Thyroid gland (tissue), 4 donors: ENCODE measurements at regions not wholly inside any gene's neighbourhood (a gene's known extent, or its start where the extent isn't known, plus 50 kb on each side); places are given as distances from the start of the nearest gene placed in this dataset.
"Not testable (repeated sequence)": the region's sequence is repeated elsewhere in the genome, so short reads cannot be mapped to it uniquely, and the experiment has no call there.

ENCODE experiments used
- DNase-seq, 2 donors: peaks; one replicate each; pipeline ENCODE4 v3.0.0-alpha.2; 2019
- H3K27ac ChIP-seq, 3 donors: fragments of 200-600 bp; sonication (generic); 1 replicate in 2 of 3; 2 replicates in 1 of 3; pipeline ENCODE4 v1.5.1; 2016 to 2019; ENCODE audit warnings: mild to moderate bottlenecking in 1 of 3, moderate library complexity in 1 of 3
- H3K27me3 ChIP-seq: fragments of 200-600 bp; sonication (generic); one replicate; pipeline ENCODE4 v1.5.1; 2019
- H3K36me3 ChIP-seq, 2 donors: fragments of 200-600 bp; sonication (generic); one replicate each; pipeline ENCODE4 v1.5.1; 2016 to 2019
- H3K4me1 ChIP-seq, 2 donors: fragments of 200-600 bp; sonication (generic); one replicate each; pipeline ENCODE4 v1.5.1; 2017 to 2019
- H3K4me3 ChIP-seq, 3 donors: fragments of 200-600 bp; sonication (generic); replicated peaks in 1 of 3; 1 replicate in 2 of 3; 2 replicates in 1 of 3; pipeline ENCODE4 v1.5.1; 2016; ENCODE audit warnings: mild to moderate bottlenecking in 1 of 3
- H3K9me3 ChIP-seq: fragments of 200-600 bp; sonication (generic); one replicate; pipeline ENCODE4 v1.5.1; 2017
- CTCF ChIP-seq, 6 experiments: fragments of 200-600 bp in 3 of 6; fragments of 450-650 bp in 3 of 6; sonication (generic) in 3 of 6; IDR thresholded peaks; one replicate each; pipeline ENCODE4 v1.5.1; 2016 to 2019; ENCODE audit warnings: antibody characterized with exemption in 6 of 6, mild to moderate bottlenecking in 2 of 6, inconsistent platforms in 1 of 6, moderate library complexity in 1 of 6
- POLR2A ChIP-seq, 2 donors: fragments of 450-650 bp; IDR thresholded peaks; one replicate each; pipeline ENCODE4 v1.6.1; 2017; ENCODE audit warnings: antibody characterized with exemption in 2 of 2, mild to moderate bottlenecking in 2 of 2, moderate library complexity in 1 of 2
- WGBS, 2 donors: methylation state at CpG; one replicate each; pipeline ENCODE4 v1.1.5; 2017; 5-methylcytosine and 5-hydroxymethylcytosine counted together
- intact Hi-C: fragments of 100-400 bp; cut with DNase I; formaldehyde crosslinking; loops from one replicate; pipeline ENCODE4 v1.15.1; 2023

GRCh38 chr10:109327266-109327665 is 596.0 kb downstream of the XPNPEP1 start:
- Histone ChIP-seq H3K9me3 (no peaks in the 10 kb centered on the region), H3K4me3 (no peak overlapping the region), H3K27ac (no peak overlapping the region), H3K4me1 (no peaks in the 10 kb centered on the region), H3K36me3 (no peaks in the 10 kb centered on the region), H3K27me3 (no peaks in the 10 kb centered on the region)
- 82 to 88% methylated on average over 2 of the region's 2 CpGs for WGBS, 2 donors
- TF ChIP-seq POLR2A (IDR thresholded peaks at IDR 0.05) = no peak
- intact Hi-C loops = no loop called here
- DNase-seq = no peak

- 90 to 94% methylated on average over 3 of the region's 3 CpGs for WGBS, 2 donors
- intact Hi-C loops = no loop called here
- no peak for DNase-seq
- H3K9me3 ChIP-seq = no peaks in the 10 kb centered on the region
- no peaks in the 10 kb centered on the region for H3K27me3 ChIP-seq
- no peaks in the 10 kb centered on the region for H3K36me3 ChIP-seq
- H3K4me1 ChIP-seq = no peaks in the 10 kb centered on the region
- no peak overlapping the region for H3K27ac ChIP-seq
- TF ChIP-seq CTCF (IDR thresholded peaks at IDR 0.05) (no peak), POLR2A (IDR thresholded peaks at IDR 0.05) (no peak)
- H3K4me3 ChIP-seq = no peak overlapping the region
These were observed 598.6 kb downstream of the XPNPEP1 start for GRCh38 chr10:109324721-109325120.

- H3K27ac ChIP-seq = no peak overlapping the region
- 72 to 80% methylated on average over 3 of the region's 3 CpGs for WGBS, 2 donors
- no peaks in the 10 kb centered on the region for H3K36me3 ChIP-seq
- no peaks in the 10 kb centered on the region for H3K4me1 ChIP-seq
- TF ChIP-seq CTCF (IDR thresholded peaks at IDR 0.05) = no peak
- no peak for TF ChIP-seq POLR2A (IDR thresholded peaks at IDR 0.05)
- intact Hi-C loops = no loop called here
- no peak for DNase-seq
- no peak overlapping the region for H3K4me3 ChIP-seq
- H3K27me3 ChIP-seq = no peaks in the 10 kb centered on the region
- no peaks in the 10 kb centered on the region for H3K9me3 ChIP-seq
These were observed 605.5 kb downstream of the XPNPEP1 start for GRCh38 chr10:109317746-109318366.

- WGBS, 2 donors = 77 to 78% methylated on average over 3 of the region's 3 CpGs
- H3K4me1 ChIP-seq, H3K9me3 ChIP-seq, H3K4me3 ChIP-seq, DNase-seq, intact Hi-C loops, H3K36me3 ChIP-seq, H3K27me3 ChIP-seq, H3K27ac ChIP-seq: not testable (repeated sequence)
These were observed 609.3 kb downstream of the XPNPEP1 start for GRCh38 chr10:109314016-109314415.

GRCh38 chr10:109312555-109312954 is 610.8 kb downstream of the XPNPEP1 start:
- H3K36me3 ChIP-seq, intact Hi-C loops, H3K4me1 ChIP-seq, H3K27ac ChIP-seq, H3K27me3 ChIP-seq, H3K4me3 ChIP-seq, H3K9me3 ChIP-seq, DNase-seq: not testable (repeated sequence)
- WGBS, 2 donors = 79 to 86% methylated on average over 4 of the region's 4 CpGs

GRCh38 chr10:109308971-109309370 is 614.3 kb downstream of the XPNPEP1 start:
- Histone ChIP-seq H3K9me3 (no peaks in the 10 kb centered on the region), H3K27me3 (no peaks in the 10 kb centered on the region), H3K36me3 (no peaks in the 10 kb centered on the region), H3K27ac (no peak overlapping the region), H3K4me3 (no peak overlapping the region), H3K4me1 (no peaks in the 10 kb centered on the region)
- 74 to 75% methylated on average over 6 of the region's 6 CpGs for WGBS, 2 donors
- no peak for DNase-seq
- TF ChIP-seq CTCF (IDR thresholded peaks at IDR 0.05) = no peak
- TF ChIP-seq POLR2A (IDR thresholded peaks at IDR 0.05) = no peak
- intact Hi-C loops = no loop called here

- intact Hi-C loops, H3K4me1 ChIP-seq: not testable (repeated sequence)
- 54 to 59% methylated on average over 5 of the region's 5 CpGs for WGBS, 2 donors
These were observed 616.2 kb downstream of the XPNPEP1 start for GRCh38 chr10:109307102-109307501.

More at GRCh38 chr10:109307102-109307501, 616.2 kb downstream of the XPNPEP1 start:
- H3K4me3 ChIP-seq, H3K9me3 ChIP-seq, H3K27ac ChIP-seq, H3K27me3 ChIP-seq, DNase-seq, H3K36me3 ChIP-seq: not testable (repeated sequence)
